ENCODE measurements at regions not wholly inside any gene's neighbourhood (a gene's known extent, or its start where the extent isn't known, plus 50 kb on each side); places are given as distances from the start of the nearest gene placed in this dataset.
"Not testable (repeated sequence)": the region's sequence is repeated elsewhere in the genome, so short reads cannot be mapped to it uniquely, and the experiment has no call there.

DNA sequence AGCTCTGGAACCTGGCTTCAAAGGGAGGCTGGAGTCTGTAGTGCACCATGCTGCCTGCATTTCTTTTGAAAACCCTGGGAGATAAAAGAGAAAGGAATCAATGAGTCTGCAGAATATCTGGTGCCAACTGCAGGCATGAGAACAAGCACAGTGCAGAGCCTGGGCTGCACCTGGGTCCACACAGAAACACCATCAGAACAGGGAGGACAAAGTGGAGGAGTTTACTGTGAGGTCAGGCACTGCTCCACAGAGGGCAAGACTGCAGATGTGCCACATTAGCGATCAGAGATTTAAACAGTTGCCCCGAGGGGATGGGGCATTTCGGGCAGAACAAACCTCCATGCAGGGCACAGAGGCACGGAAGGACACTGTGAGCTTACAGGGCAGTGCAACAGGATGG lies 74.7 kb downstream of the TBC1D26 start:
- TF ChIP-seq, protein P1, sequence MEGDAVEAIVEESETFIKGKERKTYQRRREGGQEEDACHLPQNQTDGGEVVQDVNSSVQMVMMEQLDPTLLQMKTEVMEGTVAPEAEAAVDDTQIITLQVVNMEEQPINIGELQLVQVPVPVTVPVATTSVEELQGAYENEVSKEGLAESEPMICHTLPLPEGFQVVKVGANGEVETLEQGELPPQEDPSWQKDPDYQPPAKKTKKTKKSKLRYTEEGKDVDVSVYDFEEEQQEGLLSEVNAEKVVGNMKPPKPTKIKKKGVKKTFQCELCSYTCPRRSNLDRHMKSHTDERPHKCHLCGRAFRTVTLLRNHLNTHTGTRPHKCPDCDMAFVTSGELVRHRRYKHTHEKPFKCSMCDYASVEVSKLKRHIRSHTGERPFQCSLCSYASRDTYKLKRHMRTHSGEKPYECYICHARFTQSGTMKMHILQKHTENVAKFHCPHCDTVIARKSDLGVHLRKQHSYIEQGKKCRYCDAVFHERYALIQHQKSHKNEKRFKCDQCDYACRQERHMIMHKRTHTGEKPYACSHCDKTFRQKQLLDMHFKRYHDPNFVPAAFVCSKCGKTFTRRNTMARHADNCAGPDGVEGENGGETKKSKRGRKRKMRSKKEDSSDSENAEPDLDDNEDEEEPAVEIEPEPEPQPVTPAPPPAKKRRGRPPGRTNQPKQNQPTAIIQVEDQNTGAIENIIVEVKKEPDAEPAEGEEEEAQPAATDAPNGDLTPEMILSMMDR (IDR thresholded peaks at IDR 0.05), result not testable (repeated sequence)
- TF ChIP-seq POLR2A (IDR thresholded peaks at IDR 0.05), result not testable (repeated sequence)

Data from lower leg skin (tissue), 3 donors.